ENCODE measurements at regions not wholly inside any gene's neighbourhood (a gene's known extent, or its start where the extent isn't known, plus 50 kb on each side); places are given as distances from the start of the nearest gene placed in this dataset.

GRCh38 chr2:16817305-16818202, 151.9 kb upstream of the CYRIA start:
- DNase-seq (ENCODE audit: low spot score): no peak

DNA sequence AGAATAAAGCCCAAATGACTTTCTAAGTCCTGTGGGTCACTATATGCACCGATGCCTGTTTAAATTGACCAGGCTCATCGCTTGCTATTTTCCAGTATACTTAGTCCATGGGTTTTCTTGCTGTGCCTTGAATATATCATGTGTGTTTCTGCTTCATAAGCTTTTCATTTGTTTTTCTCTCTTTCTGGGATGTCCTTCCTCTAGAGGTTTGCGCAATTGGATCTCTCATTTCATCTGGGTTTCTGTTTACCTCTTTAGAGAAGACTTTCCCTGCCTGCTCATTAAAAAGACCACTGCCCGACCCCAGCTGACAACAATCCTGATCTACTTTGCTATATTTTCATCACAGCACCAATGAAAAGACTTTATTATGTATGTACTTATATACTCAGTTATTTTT, 150.9 kb upstream of the CYRIA start:
- no peak for DNase-seq (ENCODE audit: low spot score)

GRCh38 chr2:16816016-16816415, 150.4 kb upstream of the CYRIA start:
- no peak for DNase-seq (ENCODE audit: low spot score)

- no peak for DNase-seq (ENCODE audit: low spot score)
Measured at GRCh38 chr2:16813593-16813992, 148.0 kb upstream of the CYRIA start.

- no peak for DNase-seq (ENCODE audit: low spot score)
Measured at GRCh38 chr2:16798472-16798871, 132.8 kb upstream of the CYRIA start.

DNA sequence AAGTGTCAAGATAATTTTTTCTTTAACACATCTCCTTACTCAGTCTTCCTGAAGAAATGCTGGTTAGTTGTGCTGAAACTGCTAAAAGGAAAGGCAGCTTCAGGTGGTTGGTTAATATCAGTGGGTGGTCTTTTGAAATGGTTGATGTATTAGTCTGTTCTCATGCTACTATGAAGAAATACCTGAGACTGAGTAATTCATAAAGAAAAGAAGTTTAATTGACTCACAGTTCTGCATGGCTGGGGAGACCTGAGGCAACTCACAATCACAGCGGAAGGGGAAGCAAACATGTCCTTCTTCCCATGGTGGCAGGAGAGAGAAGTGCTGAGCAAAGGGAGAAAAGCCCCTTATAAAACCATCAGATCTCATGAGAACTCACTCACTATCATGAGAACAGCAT, 125.9 kb upstream of the CYRIA start:
- DNase-seq (ENCODE audit: low spot score): no peak

GRCh38 chr2:16785149-16785548, 119.5 kb upstream of the CYRIA start:
- DNase-seq (ENCODE audit: low spot score): no peak

- no peak for DNase-seq (ENCODE audit: low spot score)
Measured at GRCh38 chr2:16784652-16785051, 119.0 kb upstream of the CYRIA start.

DNA sequence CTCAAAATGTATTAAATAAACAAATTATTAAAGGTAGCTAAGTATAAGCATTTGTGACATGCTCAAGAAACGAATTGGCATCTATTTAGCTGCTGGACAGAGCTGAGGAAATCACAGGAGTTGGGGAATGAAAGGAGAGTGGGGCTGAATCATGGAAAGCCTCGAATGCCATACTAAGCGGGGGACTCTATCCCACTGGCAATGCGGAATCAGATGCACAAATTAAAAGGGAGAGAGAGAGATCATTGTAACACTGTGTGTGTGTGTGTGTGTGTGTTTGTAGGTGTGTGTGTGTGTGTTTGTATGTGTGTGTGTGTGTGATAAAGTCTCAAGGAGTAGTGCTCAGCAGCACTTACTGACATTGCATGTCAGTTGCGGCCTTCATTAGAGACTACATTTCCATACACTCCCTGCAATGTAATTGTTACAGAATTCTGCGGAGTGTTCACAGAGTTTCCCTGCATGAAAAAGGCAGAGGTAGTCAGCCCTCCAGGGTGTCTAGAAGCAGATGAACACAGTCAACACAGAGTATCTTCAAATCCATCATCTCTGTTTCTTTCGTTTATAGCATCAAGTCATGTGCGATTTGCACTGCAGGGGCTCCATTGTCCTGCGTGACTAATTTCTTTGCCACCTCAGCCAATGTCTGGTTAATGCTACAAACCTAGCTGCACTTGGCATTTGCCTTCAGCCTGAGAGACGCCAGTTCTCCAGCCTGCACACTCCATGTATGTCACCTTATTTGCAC, 111.7 kb upstream of the CYRIA start:
- DNase-seq (ENCODE audit: low spot score): no peak

DNA sequence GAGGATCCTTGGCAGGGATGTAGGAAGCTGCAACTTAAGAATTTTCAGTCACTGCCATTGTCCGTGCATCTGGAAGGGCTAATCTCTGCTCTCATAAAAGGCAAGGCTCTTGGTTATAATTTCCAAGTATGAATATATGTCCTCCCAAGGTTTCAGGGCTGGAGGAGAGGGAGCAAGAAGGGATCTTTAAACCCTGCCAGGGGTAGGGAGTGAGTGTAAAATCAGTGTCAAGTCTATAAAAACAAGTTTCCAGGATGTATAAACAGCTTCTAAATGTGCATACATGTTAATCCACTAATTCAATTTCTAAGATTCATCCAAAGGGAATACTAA, 110.2 kb upstream of the CYRIA start:
- no peak for DNase-seq (ENCODE audit: low spot score)

- DNase-seq (ENCODE audit: low spot score): no peak
Measured at GRCh38 chr2:16774980-16775898, 109.6 kb upstream of the CYRIA start.

DNA sequence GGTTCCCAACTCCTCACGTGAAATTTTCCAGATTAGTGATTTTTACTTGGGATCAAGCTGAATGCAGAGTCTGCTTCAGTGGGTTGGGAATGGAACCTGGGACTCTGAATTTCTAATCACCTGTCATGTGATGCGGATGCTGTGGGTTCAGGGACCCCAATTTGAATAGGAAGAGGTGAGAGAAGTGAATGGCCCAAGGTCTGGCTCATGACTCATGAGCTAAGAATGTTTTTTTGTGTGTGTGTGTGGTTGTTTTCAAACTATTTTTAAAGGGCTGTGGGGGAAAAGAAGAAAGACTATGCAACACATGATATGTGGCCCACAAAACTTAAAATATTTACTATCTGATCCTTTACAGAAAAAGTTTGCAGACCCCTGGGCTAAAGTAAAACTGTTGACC, 108.5 kb upstream of the CYRIA start:
- no peak for DNase-seq (ENCODE audit: low spot score)

DNA sequence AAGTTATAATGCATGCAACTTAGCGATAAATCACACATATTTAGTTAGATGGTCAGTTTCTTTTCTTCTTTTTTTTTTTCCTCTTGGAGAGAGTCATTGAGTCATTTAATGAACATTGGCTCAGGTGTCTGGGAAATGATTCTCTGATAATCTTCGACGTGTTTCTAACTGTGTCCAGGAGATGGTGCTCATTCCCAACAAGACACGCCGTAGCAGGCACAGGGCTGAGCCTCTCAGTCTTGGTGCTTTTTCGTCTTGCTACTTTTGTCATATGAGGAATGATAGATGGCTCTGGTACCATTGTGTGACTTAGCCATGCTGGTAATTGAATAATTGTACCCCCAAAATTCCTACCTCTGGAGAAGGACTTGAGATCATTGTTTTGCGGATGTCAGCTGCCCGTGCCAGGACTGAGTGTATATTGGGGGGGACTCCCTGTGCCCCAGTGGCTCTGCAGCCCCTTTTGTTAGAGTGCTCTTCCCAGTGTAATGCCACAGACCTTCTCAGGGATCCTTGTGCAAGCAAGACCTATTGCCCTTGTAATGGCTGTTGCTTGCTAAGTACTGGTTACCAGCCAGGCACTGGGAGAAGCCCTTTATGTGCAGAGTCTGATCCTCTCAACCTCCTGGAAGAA, 107.6 kb upstream of the CYRIA start:
- DNase-seq (ENCODE audit: low spot score): peak; percentile 79

GRCh38 chr2:16767789-16768476, 102.3 kb upstream of the CYRIA start:
- no peak for DNase-seq (ENCODE audit: low spot score)

GRCh38 chr2:16765356-16765755, 99.7 kb upstream of the CYRIA start:
- no peak for DNase-seq (ENCODE audit: low spot score)

DNA sequence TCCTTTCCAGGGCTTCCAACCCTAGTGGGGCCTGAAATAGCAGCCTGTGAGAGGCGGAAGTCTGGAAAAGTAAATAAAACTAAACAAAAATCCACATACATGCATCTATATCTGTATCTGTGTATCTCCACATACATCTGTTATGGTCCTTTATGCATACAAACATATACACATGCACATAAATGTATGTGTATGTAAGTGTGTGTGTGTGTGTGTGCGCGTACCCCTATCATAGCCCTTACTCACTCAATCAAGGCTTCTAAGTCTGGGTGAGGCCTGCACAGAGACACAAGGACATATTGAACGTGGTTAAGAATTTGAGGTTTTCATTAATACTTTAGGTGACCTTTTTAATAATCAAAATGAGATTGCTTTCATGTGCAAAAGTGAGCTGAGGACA, 98.9 kb upstream of the CYRIA start:
- DNase-seq (ENCODE audit: low spot score): no peak

GRCh38 chr2:16763493-16763899, 97.9 kb upstream of the CYRIA start:
- no peak for DNase-seq (ENCODE audit: low spot score)

DNA sequence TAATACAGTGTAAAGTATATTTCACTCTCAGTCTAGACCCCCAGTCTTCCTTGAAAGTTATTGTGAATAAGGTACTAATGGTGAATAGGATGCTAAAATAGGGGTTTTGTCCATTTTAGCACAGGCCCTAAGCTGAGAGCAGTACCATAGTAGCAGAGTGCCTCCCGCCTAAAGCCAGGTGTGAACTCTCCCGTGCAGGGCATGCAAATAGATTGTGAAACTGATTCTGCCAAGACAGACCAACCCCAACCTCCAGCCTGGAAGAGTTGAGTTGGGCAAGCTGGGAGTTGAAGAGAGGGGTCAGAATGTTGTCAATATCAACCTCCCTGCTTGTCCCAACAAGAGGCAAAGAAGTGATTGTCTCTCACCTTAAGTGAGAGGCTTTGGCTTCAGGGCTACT, 97.4 kb upstream of the CYRIA start:
- no peak for DNase-seq (ENCODE audit: low spot score)

- no peak for DNase-seq (ENCODE audit: low spot score)
Measured at GRCh38 chr2:16760426-16760825, 94.8 kb upstream of the CYRIA start.

- DNase-seq (ENCODE audit: low spot score): peak; percentile 87
Measured at GRCh38 chr2:16756831-16757644, 91.4 kb upstream of the CYRIA start.

DNA sequence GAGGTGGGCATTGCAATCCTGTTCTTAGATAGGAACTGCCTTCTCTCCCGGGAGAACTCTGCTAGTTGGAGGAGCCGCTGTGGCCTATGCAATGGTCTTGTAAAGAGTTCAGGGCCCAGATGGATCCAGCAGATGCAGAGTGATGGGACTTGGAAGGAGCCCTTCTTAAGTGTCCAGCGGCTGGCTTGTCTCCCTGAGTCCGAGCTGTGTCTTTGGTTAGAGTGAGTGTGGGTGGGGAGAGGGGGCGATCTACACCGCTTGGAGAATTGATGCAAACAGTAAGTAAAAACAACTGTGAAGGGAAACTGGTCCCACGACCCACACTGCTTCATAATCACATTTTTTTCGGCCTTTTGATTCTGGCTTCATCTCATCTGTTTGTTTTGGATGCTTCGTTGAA, 89.8 kb upstream of the CYRIA start:
- no peak for DNase-seq (ENCODE audit: low spot score)

All from GM03348 (cell line).